GM10266 (cell line): ENCODE measurements at regions not wholly inside any gene's neighbourhood (a gene's known extent, or its start where the extent isn't known, plus 50 kb on each side); places are given as distances from the start of the nearest gene placed in this dataset.

Experiments
- DNase-seq: peaks from one replicate; pipeline ENCODE4 v3.0.0; 2012; ENCODE audit errors: extremely low spot score
- TF ChIP-seq, protein P1 (sequence below): IDR thresholded peaks from 2 replicates; pipeline ENCODE4 v1.5.1; 2012; ENCODE audit warnings: mild to moderate bottlenecking, low read depth; ENCODE audit not compliant: control insufficient read depth, insufficient read depth; ENCODE audit errors: missing control alignments

- DNase-seq: no peak
- TF ChIP-seq, protein P1, sequence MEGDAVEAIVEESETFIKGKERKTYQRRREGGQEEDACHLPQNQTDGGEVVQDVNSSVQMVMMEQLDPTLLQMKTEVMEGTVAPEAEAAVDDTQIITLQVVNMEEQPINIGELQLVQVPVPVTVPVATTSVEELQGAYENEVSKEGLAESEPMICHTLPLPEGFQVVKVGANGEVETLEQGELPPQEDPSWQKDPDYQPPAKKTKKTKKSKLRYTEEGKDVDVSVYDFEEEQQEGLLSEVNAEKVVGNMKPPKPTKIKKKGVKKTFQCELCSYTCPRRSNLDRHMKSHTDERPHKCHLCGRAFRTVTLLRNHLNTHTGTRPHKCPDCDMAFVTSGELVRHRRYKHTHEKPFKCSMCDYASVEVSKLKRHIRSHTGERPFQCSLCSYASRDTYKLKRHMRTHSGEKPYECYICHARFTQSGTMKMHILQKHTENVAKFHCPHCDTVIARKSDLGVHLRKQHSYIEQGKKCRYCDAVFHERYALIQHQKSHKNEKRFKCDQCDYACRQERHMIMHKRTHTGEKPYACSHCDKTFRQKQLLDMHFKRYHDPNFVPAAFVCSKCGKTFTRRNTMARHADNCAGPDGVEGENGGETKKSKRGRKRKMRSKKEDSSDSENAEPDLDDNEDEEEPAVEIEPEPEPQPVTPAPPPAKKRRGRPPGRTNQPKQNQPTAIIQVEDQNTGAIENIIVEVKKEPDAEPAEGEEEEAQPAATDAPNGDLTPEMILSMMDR: no peak
Observed at GRCh38 chr2:104501342-104501741, 352.6 kb upstream of the POU3F3 start.

- no peak for DNase-seq
- TF ChIP-seq, protein P1: no peak
Observed at GRCh38 chr2:104501929-104502328, 352.0 kb upstream of the POU3F3 start.

GRCh38 chr2:104502901-104503300 is 351.0 kb upstream of the POU3F3 start:
- TF ChIP-seq, protein P1: no peak
- no peak for DNase-seq

GRCh38 chr2:104504331-104505073 is 349.4 kb upstream of the POU3F3 start:
- no peak for DNase-seq
- TF ChIP-seq, protein P1: no peak

- TF ChIP-seq, protein P1: no peak
- DNase-seq: no peak
Observed at GRCh38 chr2:104518256-104518655, 335.7 kb upstream of the POU3F3 start.

- TF ChIP-seq, protein P1: no peak
- DNase-seq: no peak
Observed at GRCh38 chr2:104521247-104521646, 332.7 kb upstream of the POU3F3 start.

DNA sequence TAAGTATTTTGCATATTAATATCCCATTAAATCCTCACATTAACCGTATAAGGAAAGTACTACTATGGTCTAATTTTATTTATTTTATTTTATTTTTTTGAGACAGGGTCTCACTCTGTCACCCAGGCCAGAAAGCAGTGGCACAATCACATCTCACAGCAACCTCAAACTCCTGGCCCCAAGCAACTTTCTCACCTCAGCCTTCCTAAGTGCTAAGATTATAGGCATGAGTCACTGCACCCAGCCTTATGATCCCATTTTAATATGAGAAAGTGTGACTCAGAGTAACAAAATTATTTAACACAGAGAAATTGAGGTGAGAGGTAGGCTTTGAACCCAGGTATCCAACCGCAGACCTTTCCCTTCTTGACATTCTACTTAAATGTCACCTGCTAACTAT is 330.0 kb upstream of the POU3F3 start:
- TF ChIP-seq, protein P1: no peak
- DNase-seq: no peak
